ENCODE measurements at regions not wholly inside any gene's neighbourhood (a gene's known extent, or its start where the extent isn't known, plus 50 kb on each side); places are given as distances from the start of the nearest gene placed in this dataset.
A peak's percentile ranks its signal among the peaks of the same experiment; 100 is the strongest.

GRCh38 chr11:23280088-23280487 lies 419.8 kb upstream of the CCDC179 start:
- WGBS, 2 donors: 90 to 91% methylated on average over 2 of the region's 2 CpGs
- no peak overlapping the region for H3K4me3 ChIP-seq
- no peaks in the 10 kb centered on the region for H3K36me3 ChIP-seq (ENCODE audit: control insufficient read depth in 4 of 4, insufficient read depth in 4 of 4, low read length in 4 of 4)
- H3K9me3 ChIP-seq (ENCODE audit: control insufficient read depth in 4 of 4, insufficient read depth in 3 of 4, low read length in 3 of 4): no peaks in the 10 kb centered on the region
- H3K4me1 ChIP-seq (ENCODE audit: control insufficient read depth in 5 of 5, insufficient read depth in 5 of 5, low read length in 5 of 5): no peaks in the 10 kb centered on the region
- ATAC-seq (ENCODE audit: insufficient read depth, low FRiP score) (no peak), DNase-seq (no peak)
- no peak overlapping the region for H3K9ac ChIP-seq (ENCODE audit: insufficient read depth in 1 of 2, low read length in 2 of 2)
- no peak for TF ChIP-seq CTCF (IDR thresholded peaks at IDR 0.05; ENCODE audit: control extremely low read depth, extremely low read depth)
- H3K27me3 ChIP-seq (ENCODE audit: control insufficient read depth in 3 of 3, insufficient read depth in 3 of 3, low read length in 2 of 3): no peaks in the 10 kb centered on the region
- no peak overlapping the region for H3K27ac ChIP-seq (ENCODE audit: low read depth in 1 of 2, low read length in 1 of 2)

GRCh38 chr11:23283666-23284065 lies 423.4 kb upstream of the CCDC179 start:
- Histone ChIP-seq H3K27me3 (ENCODE audit: control insufficient read depth in 3 of 3, insufficient read depth in 3 of 3, low read length in 2 of 3) (no peaks in the 10 kb centered on the region), H3K36me3 (ENCODE audit: control insufficient read depth in 4 of 4, insufficient read depth in 4 of 4, low read length in 4 of 4) (no peaks in the 10 kb centered on the region), H3K9me3 (ENCODE audit: control insufficient read depth in 4 of 4, insufficient read depth in 3 of 4, low read length in 3 of 4) (no peaks in the 10 kb centered on the region), H3K9ac (ENCODE audit: insufficient read depth in 1 of 2, low read length in 2 of 2) (no peak overlapping the region), H3K4me3 (no peak overlapping the region), H3K27ac (ENCODE audit: low read depth in 1 of 2, low read length in 1 of 2) (no peak overlapping the region), H3K4me1 (ENCODE audit: control insufficient read depth in 5 of 5, insufficient read depth in 5 of 5, low read length in 5 of 5) (no peaks in the 10 kb centered on the region)
- 90 to 94% methylated on average over 1 of the region's 1 CpG for WGBS, 2 donors
- no peak for ATAC-seq (ENCODE audit: insufficient read depth, low FRiP score)
- TF ChIP-seq CTCF (IDR thresholded peaks at IDR 0.05; ENCODE audit: control extremely low read depth, extremely low read depth): no peak
- DNase-seq: no peak

GRCh38 chr11:23284631-23285030 lies 424.4 kb upstream of the CCDC179 start:
- H3K9ac ChIP-seq (ENCODE audit: insufficient read depth in 1 of 2, low read length in 2 of 2): no peak overlapping the region
- H3K27me3 ChIP-seq (ENCODE audit: control insufficient read depth in 3 of 3, insufficient read depth in 3 of 3, low read length in 2 of 3): no peaks in the 10 kb centered on the region
- no peaks in the 10 kb centered on the region for H3K4me1 ChIP-seq (ENCODE audit: control insufficient read depth in 5 of 5, insufficient read depth in 5 of 5, low read length in 5 of 5)
- DNase-seq: peak in 1 of 3 donors; percentile 37
- H3K36me3 ChIP-seq (ENCODE audit: control insufficient read depth in 4 of 4, insufficient read depth in 4 of 4, low read length in 4 of 4): no peaks in the 10 kb centered on the region
- no peak overlapping the region for H3K27ac ChIP-seq (ENCODE audit: low read depth in 1 of 2, low read length in 1 of 2)
- no peaks in the 10 kb centered on the region for H3K9me3 ChIP-seq (ENCODE audit: control insufficient read depth in 4 of 4, insufficient read depth in 3 of 4, low read length in 3 of 4)
- ATAC-seq (ENCODE audit: insufficient read depth, low FRiP score): no peak
- TF ChIP-seq CTCF (IDR thresholded peaks at IDR 0.05; ENCODE audit: control extremely low read depth, extremely low read depth): no peak
- H3K4me3 ChIP-seq: no peak overlapping the region

- no peaks in the 10 kb centered on the region for H3K27me3 ChIP-seq (ENCODE audit: control insufficient read depth in 3 of 3, insufficient read depth in 3 of 3, low read length in 2 of 3)
- no peak overlapping the region for H3K9ac ChIP-seq (ENCODE audit: insufficient read depth in 1 of 2, low read length in 2 of 2)
- no peak for TF ChIP-seq CTCF (IDR thresholded peaks at IDR 0.05; ENCODE audit: control extremely low read depth, extremely low read depth)
- DNase-seq (no peak), ATAC-seq (ENCODE audit: insufficient read depth, low FRiP score) (no peak)
- H3K36me3 ChIP-seq (ENCODE audit: control insufficient read depth in 4 of 4, insufficient read depth in 4 of 4, low read length in 4 of 4): no peaks in the 10 kb centered on the region
- 0 to 87% methylated on average over 1 of the region's 1 CpG for WGBS, 2 donors
- no peak overlapping the region for H3K4me3 ChIP-seq
- no peak overlapping the region for H3K27ac ChIP-seq (ENCODE audit: low read depth in 1 of 2, low read length in 1 of 2)
- H3K4me1 ChIP-seq (ENCODE audit: control insufficient read depth in 5 of 5, insufficient read depth in 5 of 5, low read length in 5 of 5): no peaks in the 10 kb centered on the region
- no peaks in the 10 kb centered on the region for H3K9me3 ChIP-seq (ENCODE audit: control insufficient read depth in 4 of 4, insufficient read depth in 3 of 4, low read length in 3 of 4)
These were observed 427.9 kb upstream of the CCDC179 start for GRCh38 chr11:23288003-23288783.

Data from lung (tissue), 11 donors.